Astrocyte (in vitro differentiated cells and primary cell): ENCODE measurements at regions not wholly inside any gene's neighbourhood (a gene's known extent, or its start where the extent isn't known, plus 50 kb on each side); places are given as distances from the start of the nearest gene placed in this dataset.

Experiments
- CTCF ChIP-seq: IDR thresholded peaks from 2 replicates; pipeline ENCODE4 v1.5.1; 2011; ENCODE audit warnings: low read depth, mild to moderate bottlenecking, inconsistent platforms, low read length, moderate library complexity; ENCODE audit not compliant: insufficient read depth
- EZH2 ChIP-seq: IDR thresholded peaks from 2 replicates; pipeline ENCODE4 v1.6.1; 2012; ENCODE audit warnings: mild to moderate bottlenecking, low read length, inconsistent platforms; ENCODE audit not compliant: insufficient read depth

- no peak for TF ChIP-seq CTCF
- no peak for TF ChIP-seq EZH2
These were observed 1950.4 kb downstream of the SUCLG1 start for GRCh38 chr2:82508702-82509101.
